ENCODE measurements at regions not wholly inside any gene's neighbourhood (a gene's known extent, or its start where the extent isn't known, plus 50 kb on each side); places are given as distances from the start of the nearest gene placed in this dataset.
"Not testable (repeated sequence)": the region's sequence is repeated elsewhere in the genome, so short reads cannot be mapped to it uniquely, and the experiment has no call there.

DNA sequence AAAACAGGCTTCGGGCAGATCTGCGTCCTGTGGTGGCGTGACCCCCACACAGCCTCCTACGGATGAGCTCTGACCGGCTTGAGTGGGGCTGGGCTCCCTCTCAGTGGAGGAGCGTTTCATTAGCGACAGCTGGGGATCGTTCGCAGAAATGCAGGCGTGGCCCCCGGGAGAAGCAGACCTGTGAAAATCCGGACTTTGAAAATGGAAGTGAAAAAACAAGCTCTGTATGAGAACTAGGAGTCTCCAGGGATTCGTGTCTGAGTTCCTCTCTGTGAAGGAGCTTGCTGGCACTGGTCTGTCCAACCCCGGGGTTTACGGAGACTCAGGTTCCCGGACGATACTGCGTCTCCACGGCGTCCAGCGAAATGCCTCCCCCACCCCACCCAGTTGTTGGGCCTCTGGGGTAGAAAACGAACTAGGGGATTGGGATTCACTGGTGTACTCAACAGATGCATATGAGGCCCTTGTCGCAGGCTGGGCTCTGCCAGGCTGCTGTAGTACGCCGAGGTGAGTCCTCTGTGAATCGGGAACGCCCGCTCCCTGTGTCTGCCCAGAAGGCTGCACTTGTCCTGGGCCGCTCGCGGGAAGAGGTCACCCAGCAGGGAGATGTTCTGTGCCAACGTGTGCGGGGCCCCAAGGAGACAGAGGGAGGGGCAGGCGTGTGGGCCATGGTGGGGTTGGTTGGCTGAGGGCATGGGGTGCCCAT is 119.7 kb upstream of the ZNF469 start:
- H3K4me2 ChIP-seq (ENCODE audit: insufficient read depth, low read length); FAIRE-seq; H3K4me3 ChIP-seq (replicated peaks in 1 of 3; ENCODE audit: insufficient read depth in 1 of 3, low read depth in 1 of 3, low read length in 3 of 3); H3K9me3 ChIP-seq (replicated peaks; ENCODE audit: control insufficient read depth, insufficient read depth, low read length); BruUV-seq (replicated peaks); intact Hi-C loops (cut with micrococcal nuclease); H4K20me1 ChIP-seq (replicated peaks; ENCODE audit: control insufficient read depth, extremely low read depth, insufficient read depth, low read length); H3K36me3 ChIP-seq (ENCODE audit: control insufficient read depth in 2 of 2, extremely low read depth in 1 of 2, insufficient read depth in 2 of 2, low read length in 2 of 2); POLR2A ChIA-PET; H3K9ac ChIP-seq (replicated peaks; ENCODE audit: extremely low read depth, insufficient read depth, low read length); DNase-seq (ENCODE audit: low read depth, low spot score); H2AFZ ChIP-seq (ENCODE audit: low read depth, low read length); H3K9me1 ChIP-seq (replicated peaks; ENCODE audit: control insufficient read depth, extremely low read depth, insufficient read depth, low read length); H3K4me1 ChIP-seq (ENCODE audit: control insufficient read depth, extremely low read depth, insufficient read depth, low read length); H3K27ac ChIP-seq (ENCODE audit: insufficient read depth, low read depth, low read length); CTCF ChIA-PET; H3K79me2 ChIP-seq (ENCODE audit: control insufficient read depth, insufficient read depth, low read length); H3K27me3 ChIP-seq (ENCODE audit: control insufficient read depth in 2 of 2, insufficient read depth in 2 of 2, low read length in 2 of 2); dilution Hi-C loops (cut with MboI; ENCODE audit: extremely low pct_ligation_motif_present, low sequenced_read_pairs): not testable (repeated sequence)

GRCh38 chr16:88263681-88264287 is 119.0 kb upstream of the ZNF469 start:
- H3K9me1 ChIP-seq (replicated peaks; ENCODE audit: control insufficient read depth, extremely low read depth, insufficient read depth, low read length); DNase-seq (ENCODE audit: low read depth, low spot score); H3K4me2 ChIP-seq (ENCODE audit: insufficient read depth, low read length); H3K4me3 ChIP-seq (replicated peaks in 1 of 3; ENCODE audit: insufficient read depth in 1 of 3, low read depth in 1 of 3, low read length in 3 of 3); H3K9ac ChIP-seq (replicated peaks; ENCODE audit: extremely low read depth, insufficient read depth, low read length); FAIRE-seq; H3K36me3 ChIP-seq (ENCODE audit: control insufficient read depth in 2 of 2, extremely low read depth in 1 of 2, insufficient read depth in 2 of 2, low read length in 2 of 2); POLR2A ChIA-PET; H2AFZ ChIP-seq (ENCODE audit: low read depth, low read length); CTCF ChIA-PET; H3K27me3 ChIP-seq (ENCODE audit: control insufficient read depth in 2 of 2, insufficient read depth in 2 of 2, low read length in 2 of 2); H3K9me3 ChIP-seq (replicated peaks; ENCODE audit: control insufficient read depth, insufficient read depth, low read length); H3K79me2 ChIP-seq (ENCODE audit: control insufficient read depth, insufficient read depth, low read length); H4K20me1 ChIP-seq (replicated peaks; ENCODE audit: control insufficient read depth, extremely low read depth, insufficient read depth, low read length); intact Hi-C loops (cut with micrococcal nuclease); BruUV-seq (replicated peaks); dilution Hi-C loops (cut with MboI; ENCODE audit: extremely low pct_ligation_motif_present, low sequenced_read_pairs); H3K27ac ChIP-seq (ENCODE audit: insufficient read depth, low read depth, low read length); H3K4me1 ChIP-seq (ENCODE audit: control insufficient read depth, extremely low read depth, insufficient read depth, low read length): not testable (repeated sequence)
